Suprapubic skin (tissue), 4 donors: ENCODE measurements at regions not wholly inside any gene's neighbourhood (a gene's known extent, or its start where the extent isn't known, plus 50 kb on each side); places are given as distances from the start of the nearest gene placed in this dataset.

Experiments
- DNase-seq, 2 donors: peaks; one replicate each; pipeline ENCODE4 v3.0.0-alpha.2; 2019; ENCODE audit warnings: low spot score in 2 of 2
- H3K27ac ChIP-seq: fragments of 200-600 bp; sonication (generic); one replicate; pipeline ENCODE4 v1.5.1; 2019
- H3K27me3 ChIP-seq: fragments of 200-600 bp; sonication (generic); one replicate; pipeline ENCODE4 v1.5.1; 2019
- H3K36me3 ChIP-seq: fragments of 200-600 bp; sonication (generic); one replicate; pipeline ENCODE4 v1.5.1; 2019
- H3K4me1 ChIP-seq: fragments of 200-600 bp; sonication (generic); one replicate; pipeline ENCODE4 v1.5.1; 2019
- H3K4me3 ChIP-seq: fragments of 200-600 bp; sonication (generic); one replicate; pipeline ENCODE4 v1.5.1; 2019; ENCODE audit warnings: mild to moderate bottlenecking
- H3K9me3 ChIP-seq: fragments of 200-600 bp; sonication (generic); one replicate; pipeline ENCODE4 v1.5.1; 2019
- CTCF ChIP-seq, 2 donors: fragments of 200-600 bp in 1 of 2; fragments of 450-650 bp in 1 of 2; sonication (generic) in 1 of 2; IDR thresholded peaks; one replicate each; pipeline ENCODE4 v1.5.1; 2016 to 2019; ENCODE audit warnings: antibody characterized with exemption in 2 of 2, mild to moderate bottlenecking in 1 of 2, moderate library complexity in 1 of 2
- EP300 ChIP-seq: sonication (generic); formaldehyde crosslinking; IDR thresholded peaks from one replicate; pipeline ENCODE4 v1.6.1; 2017; ENCODE audit warnings: antibody characterized with exemption
- POLR2A ChIP-seq, 2 donors: fragments of 450-650 bp; IDR thresholded peaks; one replicate each; pipeline ENCODE4 v1.6.1; 2017; ENCODE audit warnings: antibody characterized with exemption in 2 of 2, mild to moderate bottlenecking in 2 of 2, moderate library complexity in 2 of 2
- POLR2AphosphoS5 ChIP-seq, 3 donors: sonication (generic); formaldehyde crosslinking; IDR thresholded peaks; one replicate each; pipeline ENCODE4 v1.6.1; 2017; ENCODE audit warnings: antibody characterized with exemption in 3 of 3
- WGBS: methylation state at CpG from one replicate; pipeline ENCODE4 v1.1.5; 2018; 5-methylcytosine and 5-hydroxymethylcytosine counted together

DNA sequence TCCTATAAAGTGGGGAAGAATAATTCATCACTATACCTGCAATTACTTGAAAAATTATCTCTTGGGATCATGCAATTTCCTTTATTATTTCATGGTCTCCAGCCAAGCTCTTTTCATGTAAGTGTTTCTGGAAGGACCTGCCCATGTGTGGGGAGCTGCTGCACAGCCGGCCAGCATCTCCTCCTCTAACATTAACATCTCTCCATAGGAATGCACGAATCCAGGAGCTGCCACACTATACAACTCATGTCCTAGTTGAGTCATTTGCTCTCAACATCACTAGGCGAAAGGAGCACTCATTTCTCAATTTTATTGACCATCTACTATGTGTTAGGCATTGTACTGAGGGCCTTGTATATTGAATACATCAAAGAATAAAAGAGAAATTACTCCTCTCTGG is 144.3 kb upstream of the ERBB4 start:
- Histone ChIP-seq H3K4me3 (no peak overlapping the region), H3K27me3 (no peaks in the 10 kb centered on the region), H3K4me1 (no peaks in the 10 kb centered on the region), H3K36me3 (no peaks in the 10 kb centered on the region), H3K27ac (no peak overlapping the region), H3K9me3 (no peaks in the 10 kb centered on the region)
- DNase-seq, result no peak
- TF ChIP-seq POLR2AphosphoS5 (IDR thresholded peaks at IDR 0.05) (no peak), EP300 (no peak), CTCF (IDR thresholded peaks at IDR 0.05) (no peak), POLR2A (IDR thresholded peaks at IDR 0.05) (no peak)
- WGBS, result 73% methylated on average over 3 of the region's 3 CpGs

- Histone ChIP-seq H3K9me3 (no peaks in the 10 kb centered on the region), H3K27ac (no peak overlapping the region), H3K36me3 (no peaks in the 10 kb centered on the region), H3K4me3 (no peak overlapping the region), H3K4me1 (no peaks in the 10 kb centered on the region), H3K27me3 (peaks cover 4% of the 10 kb centered on the region)
- 43% methylated on average over 1 of the region's 1 CpG for WGBS
- no peak for TF ChIP-seq POLR2AphosphoS5 (IDR thresholded peaks at IDR 0.05)
- no peak for DNase-seq
Observed at GRCh38 chr2:212677466-212677865, 138.9 kb upstream of the ERBB4 start.

GRCh38 chr2:212672186-212672585 is 133.6 kb upstream of the ERBB4 start:
- no peak for DNase-seq
- no peaks in the 10 kb centered on the region for H3K4me1 ChIP-seq
- no peaks in the 10 kb centered on the region for H3K9me3 ChIP-seq
- TF ChIP-seq CTCF (IDR thresholded peaks at IDR 0.05) (no peak), POLR2AphosphoS5 (IDR thresholded peaks at IDR 0.05) (no peak), EP300 (no peak), POLR2A (IDR thresholded peaks at IDR 0.05) (no peak)
- WGBS, result 58% methylated on average over 2 of the region's 2 CpGs
- H3K36me3 ChIP-seq, result no peaks in the 10 kb centered on the region
- no peak overlapping the region for H3K4me3 ChIP-seq
- no peak overlapping the region for H3K27ac ChIP-seq
- H3K27me3 ChIP-seq, result no peaks in the 10 kb centered on the region

- no peak overlapping the region for H3K27ac ChIP-seq
- H3K9me3 ChIP-seq, result no peaks in the 10 kb centered on the region
- DNase-seq, result no peak
- 38% methylated on average over 2 of the region's 2 CpGs for WGBS
- H3K36me3 ChIP-seq, result no peaks in the 10 kb centered on the region
- no peaks in the 10 kb centered on the region for H3K4me1 ChIP-seq
- no peaks in the 10 kb centered on the region for H3K27me3 ChIP-seq
- TF ChIP-seq EP300 (no peak), POLR2A (IDR thresholded peaks at IDR 0.05) (no peak), CTCF (IDR thresholded peaks at IDR 0.05) (no peak), POLR2AphosphoS5 (IDR thresholded peaks at IDR 0.05) (no peak)
- no peak overlapping the region for H3K4me3 ChIP-seq
Observed at GRCh38 chr2:212669761-212670160, 131.2 kb upstream of the ERBB4 start.

DNA sequence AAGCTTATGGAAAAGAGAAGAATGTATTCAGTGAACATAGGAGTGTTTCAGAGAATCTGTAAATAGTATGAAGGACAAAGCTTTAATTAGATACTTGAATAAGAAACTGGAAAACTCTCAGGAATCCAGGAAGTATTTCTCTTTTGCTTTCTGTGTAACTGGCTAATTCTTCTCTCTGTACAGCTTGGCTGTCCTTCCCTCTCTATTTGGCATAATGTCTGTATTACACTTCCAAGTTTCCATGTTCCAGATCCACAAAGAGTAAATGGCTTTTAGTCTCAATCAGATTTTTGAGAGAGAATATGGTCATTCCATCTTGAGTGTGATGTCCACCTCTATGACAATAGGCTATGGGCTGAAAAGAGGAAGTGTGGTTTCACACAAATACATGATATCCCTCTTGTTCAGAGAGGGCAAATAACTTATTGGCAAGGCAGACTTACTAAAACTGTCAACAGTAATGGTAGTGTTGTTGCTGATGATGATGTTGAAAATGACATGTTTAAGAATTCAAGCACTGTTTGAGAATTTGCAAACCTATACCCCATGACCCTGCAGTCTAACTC is 129.2 kb upstream of the ERBB4 start:
- no peaks in the 10 kb centered on the region for H3K9me3 ChIP-seq
- no peaks in the 10 kb centered on the region for H3K4me1 ChIP-seq

DNA sequence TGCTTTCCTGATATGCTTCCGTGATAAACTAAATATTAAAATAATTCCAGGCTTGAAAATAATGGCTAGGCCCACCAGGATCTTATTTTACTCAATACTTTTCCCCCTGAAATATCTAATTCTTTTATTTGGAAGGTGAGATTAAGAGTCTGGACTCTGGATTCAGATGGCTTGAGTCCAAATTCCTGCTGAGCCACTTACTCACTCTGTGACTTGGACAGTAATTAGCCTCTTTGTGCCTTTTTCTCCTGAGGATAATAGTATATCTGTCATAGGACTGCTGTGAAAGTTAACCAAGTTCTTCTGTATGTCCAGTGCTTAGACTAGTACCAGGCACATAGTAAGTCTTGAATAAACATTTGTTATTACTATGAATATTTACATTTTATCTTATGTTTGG is 127.3 kb upstream of the ERBB4 start:
- no peak for DNase-seq
- H3K4me3 ChIP-seq, result no peak overlapping the region
- 97% methylated on average over 1 of the region's 1 CpG for WGBS
- no peaks in the 10 kb centered on the region for H3K9me3 ChIP-seq
- TF ChIP-seq CTCF (IDR thresholded peaks at IDR 0.05), result no peak
- no peak for TF ChIP-seq POLR2AphosphoS5 (IDR thresholded peaks at IDR 0.05)
- TF ChIP-seq EP300, result no peak
- H3K27ac ChIP-seq, result no peak overlapping the region
- no peaks in the 10 kb centered on the region for H3K27me3 ChIP-seq
- no peaks in the 10 kb centered on the region for H3K4me1 ChIP-seq
- H3K36me3 ChIP-seq, result no peaks in the 10 kb centered on the region

More for the DNA sequence above, 129.2 kb upstream of the ERBB4 start:
- DNase-seq, result no peak
- no peaks in the 10 kb centered on the region for H3K27me3 ChIP-seq
- H3K27ac ChIP-seq, result no peak overlapping the region
- no peaks in the 10 kb centered on the region for H3K36me3 ChIP-seq
- TF ChIP-seq POLR2AphosphoS5 (IDR thresholded peaks at IDR 0.05) (no peak), EP300 (no peak)
- no peak overlapping the region for H3K4me3 ChIP-seq
